ENCODE measurements at regions not wholly inside any gene's neighbourhood (a gene's known extent, or its start where the extent isn't known, plus 50 kb on each side); places are given as distances from the start of the nearest gene placed in this dataset.

DNA sequence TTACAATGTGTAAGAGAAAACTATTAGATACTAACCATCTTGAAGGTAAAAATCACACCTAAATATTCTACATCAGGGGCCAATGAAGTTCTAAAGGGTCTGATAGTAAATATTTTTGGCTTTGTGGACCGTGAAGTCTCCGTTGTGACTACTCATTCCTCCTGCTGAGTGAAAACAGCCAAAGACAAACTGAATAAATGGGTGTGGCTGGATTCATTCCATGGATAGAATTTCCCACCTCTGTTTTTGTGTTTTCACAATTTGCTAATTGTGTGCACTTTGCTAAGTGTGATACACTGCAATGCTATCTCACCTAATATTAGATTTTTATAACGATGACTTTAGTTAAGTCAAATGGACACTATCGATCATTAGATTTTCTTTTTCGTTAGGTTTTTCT lies 1474.0 kb downstream of the PLA2G4A start:
- no peak for DNase-seq (ENCODE audit: low spot score)
- no peaks in the 10 kb centered on the region for H3K4me1 Mint-ChIP-seq (ENCODE audit: low read depth)
- H3K27me3 Mint-ChIP-seq (ENCODE audit: low read depth), result peaks cover 4% of the 10 kb centered on the region
- no peak overlapping the region for H3K27ac Mint-ChIP-seq (ENCODE audit: unreplicated experiment)
- H3K4me3 Mint-ChIP-seq (ENCODE audit: unreplicated experiment), result no peak overlapping the region
- TF ChIP-seq, protein P1, sequence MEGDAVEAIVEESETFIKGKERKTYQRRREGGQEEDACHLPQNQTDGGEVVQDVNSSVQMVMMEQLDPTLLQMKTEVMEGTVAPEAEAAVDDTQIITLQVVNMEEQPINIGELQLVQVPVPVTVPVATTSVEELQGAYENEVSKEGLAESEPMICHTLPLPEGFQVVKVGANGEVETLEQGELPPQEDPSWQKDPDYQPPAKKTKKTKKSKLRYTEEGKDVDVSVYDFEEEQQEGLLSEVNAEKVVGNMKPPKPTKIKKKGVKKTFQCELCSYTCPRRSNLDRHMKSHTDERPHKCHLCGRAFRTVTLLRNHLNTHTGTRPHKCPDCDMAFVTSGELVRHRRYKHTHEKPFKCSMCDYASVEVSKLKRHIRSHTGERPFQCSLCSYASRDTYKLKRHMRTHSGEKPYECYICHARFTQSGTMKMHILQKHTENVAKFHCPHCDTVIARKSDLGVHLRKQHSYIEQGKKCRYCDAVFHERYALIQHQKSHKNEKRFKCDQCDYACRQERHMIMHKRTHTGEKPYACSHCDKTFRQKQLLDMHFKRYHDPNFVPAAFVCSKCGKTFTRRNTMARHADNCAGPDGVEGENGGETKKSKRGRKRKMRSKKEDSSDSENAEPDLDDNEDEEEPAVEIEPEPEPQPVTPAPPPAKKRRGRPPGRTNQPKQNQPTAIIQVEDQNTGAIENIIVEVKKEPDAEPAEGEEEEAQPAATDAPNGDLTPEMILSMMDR (IDR thresholded peaks at IDR 0.05), result no peak
- H3K36me3 Mint-ChIP-seq (ENCODE audit: low read depth), result no peaks in the 10 kb centered on the region
- peaks cover 7% of the 10 kb centered on the region for H3K9me3 Mint-ChIP-seq (ENCODE audit: low read depth)

DNA sequence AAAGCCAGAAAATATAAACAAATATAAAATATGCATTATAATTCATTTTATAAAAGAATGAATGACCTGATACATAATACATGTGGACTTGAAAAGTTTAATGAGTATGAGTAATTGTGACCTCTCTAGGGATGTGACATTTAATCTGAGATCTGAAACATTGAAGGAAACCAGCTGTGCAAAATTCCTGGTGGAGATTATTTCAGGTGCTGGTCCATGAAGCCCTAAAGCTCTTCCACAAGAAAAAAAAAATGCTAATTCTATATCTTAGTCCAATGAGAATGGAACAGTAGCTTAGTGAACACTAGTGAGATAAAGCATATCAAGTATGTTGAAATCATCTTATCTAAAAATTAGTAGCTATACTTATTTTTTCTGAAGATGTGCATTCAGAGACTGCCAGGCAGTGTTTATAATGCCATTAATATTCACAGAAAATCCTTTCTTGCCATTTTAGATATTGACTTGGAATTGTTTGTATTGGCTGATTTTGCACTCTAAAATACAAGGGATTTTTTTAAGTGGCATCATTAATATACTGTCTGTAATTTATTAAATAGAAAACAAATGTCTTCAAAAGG lies 1485.9 kb downstream of the PLA2G4A start:
- TF ChIP-seq, protein P1 (IDR thresholded peaks at IDR 0.05), result no peak
- Mint-ChIP-seq H3K27ac (ENCODE audit: unreplicated experiment) (no peak overlapping the region), H3K27me3 (ENCODE audit: low read depth) (no peaks in the 10 kb centered on the region), H3K4me3 (ENCODE audit: unreplicated experiment) (no peak overlapping the region), H3K9me3 (ENCODE audit: low read depth) (no peaks in the 10 kb centered on the region), H3K36me3 (ENCODE audit: low read depth) (no peaks in the 10 kb centered on the region), H3K4me1 (ENCODE audit: low read depth) (no peaks in the 10 kb centered on the region)
- no peak for DNase-seq (ENCODE audit: low spot score)

DNA sequence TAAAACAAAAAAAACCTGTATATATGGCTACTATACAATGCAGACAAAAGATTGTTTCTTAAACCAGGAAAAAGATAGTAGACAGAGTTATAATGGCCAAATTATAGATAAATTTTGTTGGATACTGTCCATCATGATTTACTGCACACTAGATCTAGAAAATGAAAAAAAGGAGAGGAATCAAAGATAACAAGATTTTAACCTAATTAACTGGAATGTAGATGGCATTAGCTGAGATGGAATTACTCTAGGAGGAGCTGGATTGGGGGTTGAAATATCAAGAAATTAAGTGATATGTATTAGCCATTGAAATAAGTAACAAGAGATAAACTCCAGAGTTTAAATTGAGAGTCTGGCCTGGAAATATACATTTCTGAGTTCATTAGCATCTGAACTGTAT lies 1489.1 kb downstream of the PLA2G4A start:
- H3K9me3 Mint-ChIP-seq (ENCODE audit: low read depth), result no peaks in the 10 kb centered on the region
- H3K4me3 Mint-ChIP-seq (ENCODE audit: unreplicated experiment), result no peak overlapping the region
- TF ChIP-seq, protein P1 (IDR thresholded peaks at IDR 0.05), result no peak
- no peak for DNase-seq (ENCODE audit: low spot score)
- H3K27ac Mint-ChIP-seq (ENCODE audit: unreplicated experiment), result no peak overlapping the region
- no peaks in the 10 kb centered on the region for H3K4me1 Mint-ChIP-seq (ENCODE audit: low read depth)
- no peaks in the 10 kb centered on the region for H3K36me3 Mint-ChIP-seq (ENCODE audit: low read depth)
- H3K27me3 Mint-ChIP-seq (ENCODE audit: low read depth), result no peaks in the 10 kb centered on the region

DNA sequence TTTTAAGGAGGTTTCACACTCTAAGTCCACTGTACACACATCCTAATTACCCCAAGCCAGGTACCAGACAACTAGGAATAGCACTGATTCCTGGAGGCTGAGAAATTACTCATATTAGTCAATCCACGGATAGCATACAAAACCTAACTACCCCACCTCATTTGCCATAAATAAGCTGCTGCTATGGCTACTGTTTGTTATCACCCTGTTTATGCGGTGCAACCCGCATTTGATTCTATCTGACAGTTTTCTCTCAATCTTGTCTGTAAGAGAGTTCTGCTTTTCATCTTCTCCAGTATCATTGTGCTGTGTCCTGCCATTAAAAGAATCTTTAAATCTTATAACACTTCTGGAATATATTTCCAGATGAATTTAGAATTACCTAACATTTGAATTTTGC lies 1496.5 kb downstream of the PLA2G4A start:
- no peaks in the 10 kb centered on the region for H3K36me3 Mint-ChIP-seq (ENCODE audit: low read depth)
- DNase-seq (ENCODE audit: low spot score), result no peak
- no peaks in the 10 kb centered on the region for H3K27me3 Mint-ChIP-seq (ENCODE audit: low read depth)
- no peaks in the 10 kb centered on the region for H3K9me3 Mint-ChIP-seq (ENCODE audit: low read depth)
- no peaks in the 10 kb centered on the region for H3K4me1 Mint-ChIP-seq (ENCODE audit: low read depth)
- no peak overlapping the region for H3K4me3 Mint-ChIP-seq (ENCODE audit: unreplicated experiment)
- no peak overlapping the region for H3K27ac Mint-ChIP-seq (ENCODE audit: unreplicated experiment)
- TF ChIP-seq, protein P1 (IDR thresholded peaks at IDR 0.05), result no peak

DNA sequence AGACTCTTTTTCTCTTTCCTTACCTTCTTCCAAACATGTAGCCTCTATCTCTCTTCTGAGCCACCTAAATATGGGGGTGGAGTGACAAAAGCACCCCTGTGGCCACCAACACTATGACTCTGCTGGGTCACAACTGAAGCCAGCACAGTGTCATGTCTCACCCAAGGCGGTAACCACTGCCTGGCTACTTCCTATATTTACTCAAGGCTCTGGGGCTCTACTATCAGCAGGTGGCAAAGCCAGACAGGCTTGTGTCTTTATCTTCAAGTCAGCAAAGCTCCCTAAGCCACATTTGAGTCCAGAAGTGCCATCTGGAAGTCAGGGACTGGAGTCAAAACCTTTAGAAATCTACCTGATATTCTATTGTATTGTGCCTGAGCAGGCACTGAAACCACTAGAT lies 1515.2 kb downstream of the PLA2G4A start:
- DNase-seq (ENCODE audit: low spot score), result no peak
- TF ChIP-seq, protein P1 (IDR thresholded peaks at IDR 0.05), result no peak
- Mint-ChIP-seq H3K9me3 (ENCODE audit: low read depth) (peaks cover 10% of the 10 kb centered on the region), H3K27me3 (ENCODE audit: low read depth) (peaks cover 2% of the 10 kb centered on the region), H3K36me3 (ENCODE audit: low read depth) (no peaks in the 10 kb centered on the region), H3K27ac (ENCODE audit: unreplicated experiment) (no peak overlapping the region), H3K4me1 (ENCODE audit: low read depth) (no peaks in the 10 kb centered on the region), H3K4me3 (ENCODE audit: unreplicated experiment) (no peak overlapping the region)

Measured in chondrocyte (in vitro differentiated cells).